ENCODE measurements at regions not wholly inside any gene's neighbourhood (a gene's known extent, or its start where the extent isn't known, plus 50 kb on each side); places are given as distances from the start of the nearest gene placed in this dataset.

DNA sequence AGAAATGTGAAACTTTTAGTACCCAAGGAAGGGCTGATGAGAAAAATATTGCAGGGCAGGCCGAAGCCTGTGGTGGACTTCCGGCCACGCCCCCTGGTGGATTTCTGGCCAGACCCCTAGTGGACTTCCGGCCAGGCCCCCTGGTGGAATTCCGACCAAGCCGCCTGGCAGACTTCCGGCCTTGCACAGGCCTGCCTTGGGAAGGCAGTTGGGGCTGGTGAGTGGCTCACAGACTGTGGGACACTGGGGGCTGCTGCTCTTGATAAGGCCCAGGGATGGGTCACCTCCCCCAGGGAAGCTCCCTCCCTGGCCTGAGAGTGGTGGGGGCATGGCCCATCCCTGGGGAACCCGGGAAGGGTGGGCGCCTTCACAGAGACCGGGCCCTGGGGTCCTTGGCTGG lies 116.4 kb upstream of the MKI67 start:
- Histone ChIP-seq H3K4me1 (ENCODE audit: insufficient read depth, low read length) (no peaks in the 10 kb centered on the region), H3K27ac (ENCODE audit: extremely low read length, insufficient read depth, low read length) (no peak overlapping the region), H3K79me2 (ENCODE audit: insufficient read depth, low read length) (no peaks in the 10 kb centered on the region), H3K27me3 (ENCODE audit: control insufficient read depth in 1 of 2, insufficient read depth in 2 of 2, low read length in 2 of 2) (peaks cover 3 to 5% of the 10 kb centered on the region in 2 experiments; a peak in 2 of 5 replicates), H4K20me1 (ENCODE audit: insufficient read depth, low read length) (no peaks in the 10 kb centered on the region), H3K4me2 (ENCODE audit: low read depth, low read length) (no peak overlapping the region), H3K9me3 (ENCODE audit: low read length) (no peaks in the 10 kb centered on the region), H2AFZ (ENCODE audit: low read length) (no peak overlapping the region), H3K4me3 (replicated peaks in 1 of 3; ENCODE audit: insufficient read depth in 1 of 3, low read depth in 2 of 3, low read length in 3 of 3) (no peak overlapping the region), H3K9ac (ENCODE audit: insufficient read depth, low read depth, low read length) (no peak overlapping the region), H3K36me3 (replicated peaks in 1 of 2; ENCODE audit: control insufficient read depth in 1 of 2, insufficient read depth in 2 of 2, low read length in 2 of 2) (no peaks in the 10 kb centered on the region)
- in situ Hi-C loops (cut with HindIII; ENCODE audit: extremely low pct_ligation_motif_present, low pct_unique_long_range_greater_than_20kb) (no loop called here), intact Hi-C loops (cut with micrococcal nuclease; ENCODE audit: unreplicated experiment) (no loop called here)
- TF ChIP-seq, protein P1, sequence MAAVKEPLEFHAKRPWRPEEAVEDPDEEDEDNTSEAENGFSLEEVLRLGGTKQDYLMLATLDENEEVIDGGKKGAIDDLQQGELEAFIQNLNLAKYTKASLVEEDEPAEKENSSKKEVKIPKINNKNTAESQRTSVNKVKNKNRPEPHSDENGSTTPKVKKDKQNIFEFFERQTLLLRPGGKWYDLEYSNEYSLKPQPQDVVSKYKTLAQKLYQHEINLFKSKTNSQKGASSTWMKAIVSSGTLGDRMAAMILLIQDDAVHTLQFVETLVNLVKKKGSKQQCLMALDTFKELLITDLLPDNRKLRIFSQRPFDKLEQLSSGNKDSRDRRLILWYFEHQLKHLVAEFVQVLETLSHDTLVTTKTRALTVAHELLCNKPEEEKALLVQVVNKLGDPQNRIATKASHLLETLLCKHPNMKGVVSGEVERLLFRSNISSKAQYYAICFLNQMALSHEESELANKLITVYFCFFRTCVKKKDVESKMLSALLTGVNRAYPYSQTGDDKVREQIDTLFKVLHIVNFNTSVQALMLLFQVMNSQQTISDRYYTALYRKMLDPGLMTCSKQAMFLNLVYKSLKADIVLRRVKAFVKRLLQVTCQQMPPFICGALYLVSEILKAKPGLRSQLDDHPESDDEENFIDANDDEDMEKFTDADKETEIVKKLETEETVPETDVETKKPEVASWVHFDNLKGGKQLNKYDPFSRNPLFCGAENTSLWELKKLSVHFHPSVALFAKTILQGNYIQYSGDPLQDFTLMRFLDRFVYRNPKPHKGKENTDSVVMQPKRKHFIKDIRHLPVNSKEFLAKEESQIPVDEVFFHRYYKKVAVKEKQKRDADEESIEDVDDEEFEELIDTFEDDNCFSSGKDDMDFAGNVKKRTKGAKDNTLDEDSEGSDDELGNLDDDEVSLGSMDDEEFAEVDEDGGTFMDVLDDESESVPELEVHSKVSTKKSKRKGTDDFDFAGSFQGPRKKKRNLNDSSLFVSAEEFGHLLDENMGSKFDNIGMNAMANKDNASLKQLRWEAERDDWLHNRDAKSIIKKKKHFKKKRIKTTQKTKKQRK (IDR thresholded peaks at IDR 0.05; ENCODE audit: low read length) = no peak
- TF ChIP-seq GABPB1 (CRISPR knock-in tag; IDR thresholded peaks at IDR 0.05) = peak; percentile 57; the same call in 1 of the 2 replicates
- no peak for TF ChIP-seq ZNF737 (CRISPR knock-in tag; IDR thresholded peaks at IDR 0.05; ENCODE audit: borderline replicate concordance)
- peak; percentile 28; the same call in 1 of the 2 replicates for TF ChIP-seq GABPA (IDR thresholded peaks at IDR 0.05; ENCODE audit: low read depth, low read length)
- peak; percentile 66 for TF ChIP-seq GABPA (CRISPR knock-in tag; IDR thresholded peaks at IDR 0.05; ENCODE audit: low read depth)
- TF ChIP-seq ZNF775 (CRISPR knock-in tag; IDR thresholded peaks at IDR 0.05; ENCODE audit: borderline replicate concordance) = no peak
- TF ChIP-seq ZSCAN30 (CRISPR knock-in tag; IDR thresholded peaks at IDR 0.05) = no peak
- DNase-seq (ENCODE audit: low spot score) (no peak), FAIRE-seq (no peak), ATAC-seq (peak; percentile 67)
- CTCF ChIA-PET (ENCODE audit: low intra/inter-chr PET ratio, low total read pairs) = no interaction called here
- POLR2A ChIA-PET = no interaction called here
- BruUV-seq (replicated peaks) = no TSS peak
- 39% methylated on average over 8 of the region's 10 CpGs for WGBS (ENCODE audit: low lambda C conversion rate)

All from HepG2 (cell line).